H9 (cell line): ENCODE measurements at regions not wholly inside any gene's neighbourhood (a gene's known extent, or its start where the extent isn't known, plus 50 kb on each side); places are given as distances from the start of the nearest gene placed in this dataset.

Experiments used
- DNase-seq: peaks from one replicate; pipeline ENCODE4 v3.0.0-alpha.2; 2017
- H2AFZ ChIP-seq: one replicate; pipeline ENCODE4 v1.6.1; 2013; ENCODE audit warnings: mild to moderate bottlenecking, low read length, control low read depth, moderate library complexity
- H2AK5ac ChIP-seq: 2 replicates; pipeline ENCODE4 v1.6.1; 2013; ENCODE audit warnings: low read length, control low read depth, mixed read lengths; ENCODE audit not compliant: insufficient read length
- H2BK120ac ChIP-seq: one replicate; pipeline ENCODE4 v1.6.1; 2013; ENCODE audit warnings: low read depth, mild to moderate bottlenecking, low read length, control low read depth, inconsistent platforms; ENCODE audit not compliant: poor library complexity, severe bottlenecking
- H2BK12ac ChIP-seq: 2 replicates; pipeline ENCODE4 v1.6.1; 2013; ENCODE audit warnings: low read length, control low read depth, mixed read lengths, low read depth; ENCODE audit not compliant: insufficient read length
- H2BK15ac ChIP-seq: 2 replicates; pipeline ENCODE4 v1.6.1; 2013; ENCODE audit warnings: low read depth, low read length, control low read depth
- H2BK20ac ChIP-seq: one replicate; pipeline ENCODE4 v1.6.1; 2013; ENCODE audit warnings: low read depth, mild to moderate bottlenecking, low read length, control low read depth, inconsistent platforms; ENCODE audit not compliant: poor library complexity, severe bottlenecking
- H2BK5ac ChIP-seq: 2 replicates; pipeline ENCODE4 v1.6.1; 2013; ENCODE audit warnings: low read length, control low read depth, mixed read lengths; ENCODE audit not compliant: insufficient read length
- H3K14ac ChIP-seq: 2 replicates; pipeline ENCODE4 v1.6.1; 2013; ENCODE audit warnings: low read length, control low read depth; ENCODE audit not compliant: insufficient read depth
- H3K18ac ChIP-seq: 2 replicates; pipeline ENCODE4 v1.6.1; 2013; ENCODE audit warnings: low read depth, mild to moderate bottlenecking, mixed read lengths, low read length, control low read depth; ENCODE audit not compliant: insufficient read length
- H3K23ac ChIP-seq: 2 replicates; pipeline ENCODE4 v1.6.1; 2013; ENCODE audit warnings: low read length, control low read depth, mixed read lengths, low read depth; ENCODE audit not compliant: insufficient read length
- H3K23me2 ChIP-seq: 2 replicates; pipeline ENCODE4 v1.6.1; 2013; ENCODE audit warnings: low read depth, mild to moderate bottlenecking, mixed read lengths, low read length, control low read depth; ENCODE audit not compliant: insufficient read length, poor library complexity, severe bottlenecking
- H3K27ac ChIP-seq: 2 replicates; pipeline ENCODE4 v1.5.1; 2013; ENCODE audit warnings: low read length, control low read depth, mixed read lengths, low read depth; ENCODE audit not compliant: insufficient read length
- H3K27me3 ChIP-seq: 2 replicates; pipeline ENCODE4 v1.6.1; 2013; ENCODE audit warnings: low read length, control low read depth, inconsistent platforms; ENCODE audit not compliant: insufficient read depth
- H3K4ac ChIP-seq: 2 replicates; pipeline ENCODE4 v1.6.1; 2013; ENCODE audit warnings: low read depth, mild to moderate bottlenecking, control low read depth, inconsistent platforms, low read length, moderate library complexity
- H3K4me1 ChIP-seq: 2 replicates; pipeline ENCODE4 v1.6.1; 2013; ENCODE audit warnings: low read length, control low read depth, inconsistent platforms; ENCODE audit not compliant: insufficient read depth
- H3K4me2 ChIP-seq: 2 replicates; pipeline ENCODE4 v1.6.1; 2013; ENCODE audit warnings: low read length, control low read depth, mixed read lengths; ENCODE audit not compliant: insufficient read length, insufficient read depth
- H3K56ac ChIP-seq: 2 replicates; pipeline ENCODE4 v1.6.1; 2013; ENCODE audit warnings: low read depth, mild to moderate bottlenecking, mixed read lengths, low read length, control low read depth; ENCODE audit not compliant: insufficient read length
- H3K79me1 ChIP-seq: 2 replicates; pipeline ENCODE4 v1.6.1; 2013; ENCODE audit warnings: low read depth, mild to moderate bottlenecking, moderate library complexity, low read length, control low read depth, inconsistent platforms; ENCODE audit not compliant: insufficient read depth, poor library complexity, severe bottlenecking
- H3K79me2 ChIP-seq: 2 replicates; pipeline ENCODE4 v1.6.1; 2013; ENCODE audit warnings: low read length, control low read depth, inconsistent platforms; ENCODE audit not compliant: insufficient read depth
- H3K9ac ChIP-seq: 2 replicates; pipeline ENCODE4 v1.6.1; 2013; ENCODE audit warnings: low read length, control low read depth, mixed read lengths; ENCODE audit not compliant: insufficient read length; ENCODE audit errors: extremely low read depth
- H3K9me3 ChIP-seq: one replicate; pipeline ENCODE4 v1.6.1; 2013; ENCODE audit warnings: low read depth, low read length, inconsistent platforms; ENCODE audit not compliant: control insufficient read depth
- H3T11ph ChIP-seq: one replicate; pipeline ENCODE4 v1.6.1; 2013; ENCODE audit warnings: mild to moderate bottlenecking, low read length, control low read depth, inconsistent platforms
- H4K20me1 ChIP-seq: one replicate; pipeline ENCODE4 v1.6.1; 2013; ENCODE audit not compliant: control insufficient read depth, insufficient read length, insufficient read depth
- H4K5ac ChIP-seq: 2 replicates; pipeline ENCODE4 v1.6.1; 2013; ENCODE audit warnings: low read depth, mild to moderate bottlenecking, mixed read lengths, low read length, control low read depth; ENCODE audit not compliant: insufficient read length
- H4K8ac ChIP-seq: replicated peaks from 2 replicates; pipeline ENCODE4 v1.6.1; 2013; ENCODE audit warnings: low read length, control low read depth, mixed read lengths, low read depth; ENCODE audit not compliant: insufficient read length
- H4K91ac ChIP-seq: 2 replicates; pipeline ENCODE4 v1.6.1; 2013; ENCODE audit warnings: low read depth, mild to moderate bottlenecking, moderate library complexity, mixed read lengths, low read length, control low read depth; ENCODE audit not compliant: insufficient read length
- H3K27ac Mint-ChIP-seq, 3 experiments: 2 replicates in 2 of 3; 3 replicates in 1 of 3; pipeline ENCODE4 v1.8.0; 2020 to 2021; ENCODE audit warnings: mixed read lengths in 3 of 3, mild to moderate bottlenecking in 1 of 3, moderate library complexity in 1 of 3
- H3K27me3 Mint-ChIP-seq: 2 replicates; pipeline ENCODE4 v1.8.0; 2021; ENCODE audit warnings: low read depth, mild to moderate bottlenecking, moderate library complexity, mixed read lengths
- H3K36me3 Mint-ChIP-seq, 3 experiments: 2 replicates in 2 of 3; 3 replicates in 1 of 3; pipeline ENCODE4 v1.8.0; 2020 to 2021; ENCODE audit warnings: low read depth in 3 of 3, mixed read lengths in 3 of 3; ENCODE audit not compliant: insufficient read depth in 1 of 3
- H3K4me1 Mint-ChIP-seq, 2 experiments: 2 replicates each; pipeline ENCODE4 v1.8.0; 2020; ENCODE audit warnings: mixed read lengths in 2 of 2
- H3K4me3 Mint-ChIP-seq, 2 experiments: 2 replicates in 1 of 2; 3 replicates in 1 of 2; pipeline ENCODE4 v1.8.0; 2020 to 2021; ENCODE audit warnings: mild to moderate bottlenecking in 2 of 2, mixed read lengths in 2 of 2, moderate library complexity in 1 of 2
- H3K9me3 Mint-ChIP-seq, 2 experiments: 2 replicates in 1 of 2; 3 replicates in 1 of 2; pipeline ENCODE4 v1.8.0; 2020; ENCODE audit warnings: mild to moderate bottlenecking in 2 of 2, mixed read lengths in 2 of 2, moderate library complexity in 1 of 2
- WGBS: extraction: QIAGEN DNeasy Blood & Tissue Kit; methylation state at CpG from one replicate; pipeline ENCODE4 v1.1.7; 2013; ENCODE audit warnings: missing lambda C conversion rate, low lambda C conversion rate, mixed read lengths; ENCODE audit not compliant: insufficient read length; ENCODE audit errors: extremely low coverage; 5-methylcytosine and 5-hydroxymethylcytosine counted together
- TF ChIP-seq, protein P1 (sequence below): fragments of 200-600 bp; sonication (generic); conservative IDR thresholded peaks from 3 replicates; pipeline ENCODE4 v1.8.0; 2021; ENCODE audit warnings: antibody characterized with exemption, mild to moderate bottlenecking

DNA sequence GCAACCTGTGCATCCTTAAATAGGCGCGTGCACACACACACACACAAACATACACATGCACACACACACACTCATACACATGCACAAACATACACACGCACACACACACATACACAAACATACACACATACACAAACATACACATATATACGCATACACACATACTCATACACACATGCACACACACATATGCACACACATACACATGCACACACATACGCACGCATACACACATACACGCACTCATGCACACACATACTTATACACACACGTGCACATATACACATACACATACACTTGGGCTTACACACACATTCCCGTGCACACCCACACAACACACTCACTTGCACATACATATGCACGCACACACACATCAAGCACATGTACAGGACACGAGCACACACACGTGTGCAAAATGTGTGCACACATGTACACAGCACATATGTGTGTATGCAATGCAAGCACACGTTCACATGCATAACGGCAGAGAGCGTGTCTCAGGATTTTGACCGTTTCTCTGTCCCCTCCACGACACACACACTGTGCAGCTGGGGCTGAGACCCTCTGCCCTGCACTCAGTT is 84.5 kb downstream of the SIK1 start:
- no peaks in the 10 kb centered on the region for H3K4me1 ChIP-seq
- no peak overlapping the region for H3K4ac ChIP-seq
- no peak overlapping the region for H2AFZ ChIP-seq
- H3K18ac ChIP-seq, result no peak overlapping the region
- no peak overlapping the region for H3K56ac ChIP-seq
- H2BK15ac ChIP-seq, result no peak overlapping the region
- H3K4me2 ChIP-seq, result no peak overlapping the region
- no peaks in the 10 kb centered on the region for H3K27me3 ChIP-seq
- H3K79me1 ChIP-seq, result no peaks in the 10 kb centered on the region
- H2BK120ac ChIP-seq, result no peak overlapping the region
- H2AK5ac ChIP-seq, result no peak overlapping the region
- no peak overlapping the region for H2BK12ac ChIP-seq
- no peaks in the 10 kb centered on the region for H3K9me3 ChIP-seq
- H2BK20ac ChIP-seq, result no peak overlapping the region
- H3T11ph ChIP-seq, result no peak overlapping the region
- no peak overlapping the region for H4K5ac ChIP-seq
- no peaks in the 10 kb centered on the region for H3K23me2 ChIP-seq
- H4K8ac ChIP-seq, result no peak overlapping the region
- DNase-seq, result no peak
- no peak overlapping the region for H3K23ac ChIP-seq
- H2BK5ac ChIP-seq, result no peak overlapping the region
- Mint-ChIP-seq H3K27ac (peak overlapping the region in 1 of 3 experiments; percentile 62; a peak in 2 of 7 replicates), H3K4me3 (no peak overlapping the region), H3K4me1 (peaks cover 4 to 13% of the 10 kb centered on the region in 2 experiments; a peak in 3 of 4 replicates), H3K36me3 (peaks cover 2 to 6% (median 2%) of the 10 kb centered on the region in 3 experiments; a peak in 6 of 7 replicates), H3K27me3 (peaks cover 2% of the 10 kb centered on the region; the same call in 1 of the 2 replicates), H3K9me3 (peaks cover 6 to 11% of the 10 kb centered on the region in 2 experiments)
- 100% methylated on average over 2 of the region's 17 CpGs for WGBS
- no peak overlapping the region for H3K14ac ChIP-seq
- H4K20me1 ChIP-seq, result no peaks in the 10 kb centered on the region
- no peak overlapping the region for H3K27ac ChIP-seq
- no peak overlapping the region for H4K91ac ChIP-seq
- TF ChIP-seq, protein P1, sequence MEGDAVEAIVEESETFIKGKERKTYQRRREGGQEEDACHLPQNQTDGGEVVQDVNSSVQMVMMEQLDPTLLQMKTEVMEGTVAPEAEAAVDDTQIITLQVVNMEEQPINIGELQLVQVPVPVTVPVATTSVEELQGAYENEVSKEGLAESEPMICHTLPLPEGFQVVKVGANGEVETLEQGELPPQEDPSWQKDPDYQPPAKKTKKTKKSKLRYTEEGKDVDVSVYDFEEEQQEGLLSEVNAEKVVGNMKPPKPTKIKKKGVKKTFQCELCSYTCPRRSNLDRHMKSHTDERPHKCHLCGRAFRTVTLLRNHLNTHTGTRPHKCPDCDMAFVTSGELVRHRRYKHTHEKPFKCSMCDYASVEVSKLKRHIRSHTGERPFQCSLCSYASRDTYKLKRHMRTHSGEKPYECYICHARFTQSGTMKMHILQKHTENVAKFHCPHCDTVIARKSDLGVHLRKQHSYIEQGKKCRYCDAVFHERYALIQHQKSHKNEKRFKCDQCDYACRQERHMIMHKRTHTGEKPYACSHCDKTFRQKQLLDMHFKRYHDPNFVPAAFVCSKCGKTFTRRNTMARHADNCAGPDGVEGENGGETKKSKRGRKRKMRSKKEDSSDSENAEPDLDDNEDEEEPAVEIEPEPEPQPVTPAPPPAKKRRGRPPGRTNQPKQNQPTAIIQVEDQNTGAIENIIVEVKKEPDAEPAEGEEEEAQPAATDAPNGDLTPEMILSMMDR, result no peak
- H3K9ac ChIP-seq, result no peak overlapping the region
- H3K79me2 ChIP-seq, result no peaks in the 10 kb centered on the region
